Endodermal cell (in vitro differentiated cells): ENCODE measurements at regions not wholly inside any gene's neighbourhood (a gene's known extent, or its start where the extent isn't known, plus 50 kb on each side); places are given as distances from the start of the nearest gene placed in this dataset.

ENCODE experiments used
- DNase-seq: peaks from one replicate; pipeline ENCODE4 v3.0.0-alpha.2; 2017
- H3K27ac ChIP-seq: 2 replicates; pipeline ENCODE4 v1.5.1; 2013; ENCODE audit warnings: mild to moderate bottlenecking, low read depth, low read length, moderate library complexity
- H3K27me3 ChIP-seq: 2 replicates; pipeline ENCODE4 v1.6.1; 2013; ENCODE audit warnings: mild to moderate bottlenecking, low read length, moderate library complexity; ENCODE audit not compliant: insufficient read depth, control insufficient read depth, poor library complexity, severe bottlenecking
- H3K36me3 ChIP-seq: 2 replicates; pipeline ENCODE4 v1.7.0; 2013; ENCODE audit warnings: mild to moderate bottlenecking, low read length, moderate library complexity; ENCODE audit not compliant: control insufficient read depth, insufficient read depth
- H3K4me1 ChIP-seq: one replicate; pipeline ENCODE4 v1.7.0; 2013; ENCODE audit warnings: low read length; ENCODE audit not compliant: control insufficient read depth, insufficient read depth
- H3K4me3 ChIP-seq: 2 replicates; pipeline ENCODE4 v1.5.1; 2013; ENCODE audit warnings: mild to moderate bottlenecking, low read length, moderate library complexity
- H3K9ac ChIP-seq: 2 replicates; pipeline ENCODE4 v1.6.1; 2013; ENCODE audit warnings: mild to moderate bottlenecking, low read length, moderate library complexity; ENCODE audit not compliant: poor library complexity, severe bottlenecking; ENCODE audit errors: extremely low read depth
- H3K9me3 ChIP-seq: 2 replicates; pipeline ENCODE4 v1.6.1; 2013; ENCODE audit warnings: mild to moderate bottlenecking, low read length, moderate library complexity; ENCODE audit not compliant: control insufficient read depth
- H3K27ac Mint-ChIP-seq: 2 replicates; pipeline ENCODE4 v1.8.0; 2020; ENCODE audit warnings: mixed read lengths
- H3K27me3 Mint-ChIP-seq: 2 replicates; pipeline ENCODE4 v1.8.0; 2021; ENCODE audit warnings: mild to moderate bottlenecking, mixed read lengths; ENCODE audit not compliant: insufficient read depth
- H3K36me3 Mint-ChIP-seq: 2 replicates; pipeline ENCODE4 v1.8.0; 2020; ENCODE audit warnings: low read depth, mixed read lengths
- H3K4me1 Mint-ChIP-seq: 2 replicates; pipeline ENCODE4 v1.8.0; 2020; ENCODE audit warnings: mixed read lengths
- H3K4me3 Mint-ChIP-seq: 2 replicates; pipeline ENCODE4 v1.8.0; 2020; ENCODE audit warnings: mild to moderate bottlenecking, moderate library complexity, mixed read lengths
- H3K9me3 Mint-ChIP-seq: 2 replicates; pipeline ENCODE4 v1.8.0; 2020; ENCODE audit warnings: mild to moderate bottlenecking, mixed read lengths
- WGBS, 2 experiments: methylation state at CpG; one replicate each; pipeline versions ENCODE4 v1.1.5 to v1.1.7; 2013; ENCODE audit warnings: missing lambda C conversion rate in 2 of 2, mixed read lengths in 1 of 2; ENCODE audit not compliant: insufficient coverage in 1 of 2, insufficient read length in 1 of 2; 5-methylcytosine and 5-hydroxymethylcytosine counted together
- TF ChIP-seq, protein P1 (sequence below): fragments of 200-600 bp; sonication (generic); conservative IDR thresholded peaks from 2 replicates; pipeline ENCODE4 v1.5.0; 2021; ENCODE audit warnings: antibody characterized with exemption, mild to moderate bottlenecking

DNA sequence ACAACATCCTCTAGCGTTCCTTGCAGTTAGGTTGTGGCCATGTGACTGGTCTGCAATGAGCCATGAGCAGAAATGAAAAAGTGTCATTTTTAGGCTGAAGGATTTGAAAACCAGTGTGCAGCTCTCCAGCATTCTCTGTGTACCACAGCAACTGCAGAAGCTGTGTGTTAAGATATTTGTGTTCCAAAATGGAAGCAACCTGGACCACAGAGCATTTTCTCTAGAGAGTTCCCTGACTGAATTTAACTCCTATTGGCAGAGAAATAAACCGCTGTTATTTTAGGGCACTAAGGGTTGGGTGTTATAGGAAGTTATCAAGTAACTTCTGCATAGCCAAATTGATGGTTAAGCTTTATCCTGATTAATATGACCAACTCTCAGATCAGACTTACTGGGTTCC lies 257.2 kb upstream of the THUMPD2 start:
- Mint-ChIP-seq H3K36me3 (no peaks in the 10 kb centered on the region), H3K4me1 (no peaks in the 10 kb centered on the region), H3K27ac (no peak overlapping the region), H3K4me3 (no peak overlapping the region), H3K27me3 (no peaks in the 10 kb centered on the region), H3K9me3 (no peaks in the 10 kb centered on the region)
- no peak for DNase-seq
- no peak overlapping the region for H3K4me3 ChIP-seq
- 76 to 100% methylated on average over 1 to 2 of the region's 2 CpGs for WGBS, 2 experiments
- no peaks in the 10 kb centered on the region for H3K4me1 ChIP-seq
- no peak overlapping the region for H3K27ac ChIP-seq
- H3K36me3 ChIP-seq = no peaks in the 10 kb centered on the region
- H3K9me3 ChIP-seq = no peaks in the 10 kb centered on the region
- no peaks in the 10 kb centered on the region for H3K27me3 ChIP-seq
- TF ChIP-seq, protein P1, sequence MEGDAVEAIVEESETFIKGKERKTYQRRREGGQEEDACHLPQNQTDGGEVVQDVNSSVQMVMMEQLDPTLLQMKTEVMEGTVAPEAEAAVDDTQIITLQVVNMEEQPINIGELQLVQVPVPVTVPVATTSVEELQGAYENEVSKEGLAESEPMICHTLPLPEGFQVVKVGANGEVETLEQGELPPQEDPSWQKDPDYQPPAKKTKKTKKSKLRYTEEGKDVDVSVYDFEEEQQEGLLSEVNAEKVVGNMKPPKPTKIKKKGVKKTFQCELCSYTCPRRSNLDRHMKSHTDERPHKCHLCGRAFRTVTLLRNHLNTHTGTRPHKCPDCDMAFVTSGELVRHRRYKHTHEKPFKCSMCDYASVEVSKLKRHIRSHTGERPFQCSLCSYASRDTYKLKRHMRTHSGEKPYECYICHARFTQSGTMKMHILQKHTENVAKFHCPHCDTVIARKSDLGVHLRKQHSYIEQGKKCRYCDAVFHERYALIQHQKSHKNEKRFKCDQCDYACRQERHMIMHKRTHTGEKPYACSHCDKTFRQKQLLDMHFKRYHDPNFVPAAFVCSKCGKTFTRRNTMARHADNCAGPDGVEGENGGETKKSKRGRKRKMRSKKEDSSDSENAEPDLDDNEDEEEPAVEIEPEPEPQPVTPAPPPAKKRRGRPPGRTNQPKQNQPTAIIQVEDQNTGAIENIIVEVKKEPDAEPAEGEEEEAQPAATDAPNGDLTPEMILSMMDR = no peak
- no peak overlapping the region for H3K9ac ChIP-seq

DNA sequence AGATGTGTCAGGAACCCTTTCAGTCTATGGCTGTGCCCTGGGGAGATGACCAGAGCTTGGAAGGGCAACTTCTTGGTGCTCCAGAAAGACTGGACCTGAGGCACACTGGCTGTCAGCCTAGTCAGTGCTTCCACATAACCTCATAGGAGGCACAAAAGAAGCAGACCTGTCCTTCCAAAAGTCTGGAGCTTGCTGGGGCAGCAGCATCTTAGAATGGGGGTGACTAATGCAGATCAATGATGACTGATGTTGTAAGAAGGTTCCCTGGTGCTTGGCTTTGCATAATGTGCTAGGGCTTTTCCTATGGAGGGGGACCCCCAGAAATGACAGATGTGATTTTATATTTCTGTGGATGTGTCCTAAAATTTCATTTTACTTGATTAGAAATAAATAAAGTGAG lies 255.7 kb upstream of the THUMPD2 start:
- H3K9me3 ChIP-seq = no peaks in the 10 kb centered on the region
- TF ChIP-seq, protein P1 = no peak
- no peak overlapping the region for H3K27ac ChIP-seq
- Mint-ChIP-seq H3K27me3 (no peaks in the 10 kb centered on the region), H3K4me1 (no peaks in the 10 kb centered on the region), H3K36me3 (no peaks in the 10 kb centered on the region), H3K9me3 (no peaks in the 10 kb centered on the region), H3K27ac (no peak overlapping the region), H3K4me3 (no peak overlapping the region)
- H3K4me3 ChIP-seq = no peak overlapping the region
- H3K27me3 ChIP-seq = no peaks in the 10 kb centered on the region
- no peaks in the 10 kb centered on the region for H3K4me1 ChIP-seq
- H3K9ac ChIP-seq = no peak overlapping the region
- no peak for DNase-seq
- no peaks in the 10 kb centered on the region for H3K36me3 ChIP-seq

DNA sequence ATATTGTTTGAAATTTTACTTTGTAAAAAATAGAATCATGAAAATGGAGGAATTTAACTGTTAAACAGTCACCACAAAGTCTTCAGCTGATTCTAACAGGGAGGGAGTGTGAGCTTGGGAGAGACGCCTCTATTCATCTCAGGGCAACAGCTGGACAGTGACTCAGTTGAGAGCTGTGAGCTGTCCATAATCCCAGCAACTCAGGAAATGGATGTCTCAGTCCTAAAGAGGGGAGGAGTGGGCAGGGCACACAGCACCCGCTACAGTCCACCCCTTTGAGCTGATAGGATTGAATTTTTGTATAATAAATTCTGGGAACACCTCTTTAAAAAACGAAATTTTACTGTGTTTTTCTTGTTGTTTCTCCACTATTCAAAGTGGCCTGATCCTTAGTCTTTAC lies 255.1 kb upstream of the THUMPD2 start:
- no peaks in the 10 kb centered on the region for H3K36me3 ChIP-seq
- Mint-ChIP-seq H3K27me3 (no peaks in the 10 kb centered on the region), H3K27ac (no peak overlapping the region), H3K9me3 (no peaks in the 10 kb centered on the region), H3K36me3 (no peaks in the 10 kb centered on the region), H3K4me3 (no peak overlapping the region), H3K4me1 (no peaks in the 10 kb centered on the region)
- TF ChIP-seq, protein P1 = no peak
- H3K9ac ChIP-seq = no peak overlapping the region
- H3K27ac ChIP-seq = no peak overlapping the region
- H3K4me3 ChIP-seq = no peak overlapping the region
- no peaks in the 10 kb centered on the region for H3K4me1 ChIP-seq
- DNase-seq = no peak
- H3K9me3 ChIP-seq = no peaks in the 10 kb centered on the region
- 81 to 83% methylated on average over 2 to 3 of the region's 3 CpGs for WGBS, 2 experiments
- H3K27me3 ChIP-seq = no peaks in the 10 kb centered on the region
